Aorta (tissue), 5 donors: ENCODE measurements at regions not wholly inside any gene's neighbourhood (a gene's known extent, or its start where the extent isn't known, plus 50 kb on each side); places are given as distances from the start of the nearest gene placed in this dataset.
"Not testable (repeated sequence)": the region's sequence is repeated elsewhere in the genome, so short reads cannot be mapped to it uniquely, and the experiment has no call there.

Experiments
- ATAC-seq: fragments of 200-7000 bp; cut with Tn5 transposase; one replicate; pipeline ENCODE4 v1.9.1; 2022; ENCODE audit warnings: moderate library complexity; ENCODE audit not compliant: low FRiP score
- DNase-seq, 2 donors: peaks; one replicate each; pipeline ENCODE4 v3.0.0-alpha.2; 2020
- H3K27ac ChIP-seq, 2 donors: one replicate each; pipeline ENCODE4 v1.5.1; 2013; ENCODE audit warnings: low read length in 2 of 2, mild to moderate bottlenecking in 2 of 2, moderate library complexity in 2 of 2, control low read depth in 1 of 2, inconsistent platforms in 1 of 2, low read depth in 1 of 2
- H3K27me3 ChIP-seq, 2 donors: one replicate each; pipeline ENCODE4 v1.6.1; 2013; ENCODE audit warnings: control low read depth in 1 of 2, low read length in 1 of 2, mild to moderate bottlenecking in 1 of 2, moderate library complexity in 1 of 2; ENCODE audit not compliant: insufficient read depth in 2 of 2, control insufficient read depth in 1 of 2
- H3K36me3 ChIP-seq, 2 donors: one replicate each; pipeline ENCODE4 v1.6.1; 2013; ENCODE audit warnings: control low read depth in 1 of 2, low read length in 1 of 2, mild to moderate bottlenecking in 1 of 2; ENCODE audit not compliant: insufficient read depth in 2 of 2, control insufficient read depth in 1 of 2
- H3K4me1 ChIP-seq, 2 donors: one replicate each; pipeline ENCODE4 v1.6.1; 2013; ENCODE audit warnings: low read length in 2 of 2, control low read depth in 1 of 2, mild to moderate bottlenecking in 1 of 2, moderate library complexity in 1 of 2; ENCODE audit not compliant: insufficient read depth in 2 of 2, control insufficient read depth in 1 of 2
- H3K4me3 ChIP-seq, 2 donors: one replicate each; pipeline ENCODE4 v1.5.1; 2013; ENCODE audit warnings: low read length in 2 of 2, control low read depth in 1 of 2, mild to moderate bottlenecking in 1 of 2
- H3K9me3 ChIP-seq: one replicate; pipeline ENCODE4 v1.6.1; 2013; ENCODE audit warnings: mild to moderate bottlenecking, low read length; ENCODE audit not compliant: control insufficient read depth
- WGBS, 2 donors: extraction: QIAGEN DNeasy Blood & Tissue Kit; methylation state at CpG; one replicate each; pipeline ENCODE4 v1.1.7; 2013; 5-methylcytosine and 5-hydroxymethylcytosine counted together
- intact Hi-C, 2 donors: fragments of 100-400 bp; cut with DNase I; formaldehyde crosslinking; loops; one replicate each; pipeline versions ENCODE4 v1.14.2 to v1.15.0; 2022
- donor health status: healthy with polysubstance abuse.
- donor health status: Bipolar disorder and iron deficiency.
- donor health status: DM: no; HTN: no; CAD: no.
- donor health status: DM: no; HTN: no; CAD: no.
- donor health status: DM: yes; HTN: yes; CAD: no.

- DNase-seq, result no peak
- Histone ChIP-seq H3K9me3 (no peaks in the 10 kb centered on the region), H3K36me3 (no peaks in the 10 kb centered on the region), H3K27ac (no peak overlapping the region), H3K27me3 (no peaks in the 10 kb centered on the region), H3K4me3 (no peak overlapping the region), H3K4me1 (no peaks in the 10 kb centered on the region)
- 35 to 45% methylated on average over 1 of the region's 1 CpG for WGBS, 2 donors
- intact Hi-C loops, result no loop called here
- no peak for ATAC-seq
These were observed 102.2 kb upstream of the HAO2 start for GRCh38 chr1:119266386-119266785.

GRCh38 chr1:119266858-119267257 is 101.7 kb upstream of the HAO2 start:
- H3K4me1 ChIP-seq, result no peaks in the 10 kb centered on the region
- DNase-seq (no peak), ATAC-seq (no peak)
- no peaks in the 10 kb centered on the region for H3K27me3 ChIP-seq
- H3K36me3 ChIP-seq, result no peaks in the 10 kb centered on the region
- WGBS, 2 donors, result 63 to 71% methylated on average over 3 of the region's 3 CpGs
- H3K4me3 ChIP-seq, result no peak overlapping the region
- no peak overlapping the region for H3K27ac ChIP-seq
- no peaks in the 10 kb centered on the region for H3K9me3 ChIP-seq
- intact Hi-C loops, result no loop called here

- DNase-seq, H3K9me3 ChIP-seq, H3K27me3 ChIP-seq, H3K4me3 ChIP-seq, H3K27ac ChIP-seq, intact Hi-C loops, H3K4me1 ChIP-seq, ATAC-seq, H3K36me3 ChIP-seq: not testable (repeated sequence)
- WGBS, 2 donors, result 89 to 93% methylated on average over 4 of the region's 4 CpGs
These were observed 101.3 kb upstream of the HAO2 start for GRCh38 chr1:119267288-119267687.

GRCh38 chr1:119268879-119269278 is 99.7 kb upstream of the HAO2 start:
- Histone ChIP-seq H3K4me3 (no peak overlapping the region), H3K4me1 (no peaks in the 10 kb centered on the region), H3K9me3 (no peaks in the 10 kb centered on the region), H3K36me3 (no peaks in the 10 kb centered on the region), H3K27ac (no peak overlapping the region), H3K27me3 (no peaks in the 10 kb centered on the region)
- 93 to 94% methylated on average over 1 of the region's 1 CpG for WGBS, 2 donors
- ATAC-seq (no peak), DNase-seq (no peak)
- intact Hi-C loops, result no loop called here

- no peak overlapping the region for H3K4me3 ChIP-seq
- intact Hi-C loops, result no loop called here
- no peaks in the 10 kb centered on the region for H3K27me3 ChIP-seq
- 34 to 42% methylated on average over 6 of the region's 6 CpGs for WGBS, 2 donors
- ATAC-seq (peak; percentile 40), DNase-seq (no peak)
- H3K36me3 ChIP-seq, result no peaks in the 10 kb centered on the region
- H3K9me3 ChIP-seq, result no peaks in the 10 kb centered on the region
- H3K4me1 ChIP-seq, result no peaks in the 10 kb centered on the region
- no peak overlapping the region for H3K27ac ChIP-seq
These were observed 93.1 kb upstream of the HAO2 start for GRCh38 chr1:119275145-119276134.

GRCh38 chr1:119276558-119276957 is 92.0 kb upstream of the HAO2 start:
- WGBS, 2 donors, result 96 to 100% methylated on average over 1 of the region's 1 CpG
- Histone ChIP-seq H3K4me3 (no peak overlapping the region), H3K27me3 (no peaks in the 10 kb centered on the region), H3K36me3 (no peaks in the 10 kb centered on the region), H3K27ac (no peak overlapping the region), H3K4me1 (no peaks in the 10 kb centered on the region), H3K9me3 (no peaks in the 10 kb centered on the region)
- no peak for ATAC-seq
- intact Hi-C loops, result no loop called here
- DNase-seq, result no peak

- Histone ChIP-seq H3K9me3 (no peaks in the 10 kb centered on the region), H3K27me3 (no peaks in the 10 kb centered on the region), H3K27ac (no peak overlapping the region), H3K36me3 (no peaks in the 10 kb centered on the region), H3K4me3 (no peak overlapping the region), H3K4me1 (no peaks in the 10 kb centered on the region)
- WGBS, 2 donors, result 39 to 46% methylated on average over 8 of the region's 8 CpGs
- ATAC-seq (peak; percentile 71), DNase-seq (no peak)
- intact Hi-C loops, result no loop called here
These were observed 88.9 kb upstream of the HAO2 start for GRCh38 chr1:119279456-119280381.

- Histone ChIP-seq H3K9me3 (no peaks in the 10 kb centered on the region), H3K36me3 (no peaks in the 10 kb centered on the region), H3K27me3 (no peaks in the 10 kb centered on the region), H3K4me3 (no peak overlapping the region), H3K27ac (no peak overlapping the region), H3K4me1 (no peaks in the 10 kb centered on the region)
- DNase-seq (no peak), ATAC-seq (peak; percentile 62)
- intact Hi-C loops, result no loop called here
- 63 to 74% methylated on average over 2 of the region's 2 CpGs for WGBS, 2 donors
These were observed 83.1 kb upstream of the HAO2 start for GRCh38 chr1:119285482-119285881.
